ENCODE measurements at regions not wholly inside any gene's neighbourhood (a gene's known extent, or its start where the extent isn't known, plus 50 kb on each side); places are given as distances from the start of the nearest gene placed in this dataset.

- no peaks in the 10 kb centered on the region for H3K36me3 ChIP-seq (ENCODE audit: control insufficient read depth, low read length)
- no peak overlapping the region for H3K4me2 ChIP-seq (ENCODE audit: low read length)
- no peaks in the 10 kb centered on the region for H3K27me3 ChIP-seq (ENCODE audit: control insufficient read depth, low read length)
- H3K4me1 ChIP-seq (ENCODE audit: control insufficient read depth, low read length): no peaks in the 10 kb centered on the region
- TF ChIP-seq EZH2phosphoT487 (IDR thresholded peaks at IDR 0.05; ENCODE audit: borderline replicate concordance, low read length): no peak
- no peak for TF ChIP-seq CTCF (IDR thresholded peaks at IDR 0.05; ENCODE audit: low read depth, low read length, poor library complexity, severe bottlenecking)
- no peaks in the 10 kb centered on the region for H3K79me2 ChIP-seq (ENCODE audit: control insufficient read depth, low read length)
- H3K4me3 ChIP-seq (ENCODE audit: low read length): no peak overlapping the region
- H3K9me3 ChIP-seq (ENCODE audit: control insufficient read depth, insufficient read depth, low read length): no peaks in the 10 kb centered on the region
- H3F3A ChIP-seq (ENCODE audit: control insufficient read depth, insufficient read depth): no peaks in the 10 kb centered on the region
- H4K20me1 ChIP-seq (ENCODE audit: control insufficient read depth, insufficient read depth, low read depth, low read length): no peaks in the 10 kb centered on the region
- no peak overlapping the region for H3K27ac ChIP-seq (ENCODE audit: low read depth, low read length)
- no peaks in the 10 kb centered on the region for H3K9me2 ChIP-seq (replicated peaks; ENCODE audit: control insufficient read depth, low read length)
Measured at GRCh38 chr15:101562428-101563059, 73.0 kb upstream of the PCSK6 start.

GRCh38 chr15:101561584-101561906, 72.0 kb upstream of the PCSK6 start:
- no peak overlapping the region for H3K4me2 ChIP-seq (ENCODE audit: low read length)
- TF ChIP-seq EZH2phosphoT487 (IDR thresholded peaks at IDR 0.05; ENCODE audit: borderline replicate concordance, low read length): no peak
- TF ChIP-seq CTCF (IDR thresholded peaks at IDR 0.05; ENCODE audit: low read depth, low read length, poor library complexity, severe bottlenecking): no peak
- no peak overlapping the region for H3K27ac ChIP-seq (ENCODE audit: low read depth, low read length)
- no peaks in the 10 kb centered on the region for H3K27me3 ChIP-seq (ENCODE audit: control insufficient read depth, low read length)
- H3K4me3 ChIP-seq (ENCODE audit: low read length): no peak overlapping the region
- H3K9me3 ChIP-seq (ENCODE audit: control insufficient read depth, insufficient read depth, low read length): no peaks in the 10 kb centered on the region
- no peaks in the 10 kb centered on the region for H3F3A ChIP-seq (ENCODE audit: control insufficient read depth, insufficient read depth)
- no peaks in the 10 kb centered on the region for H3K79me2 ChIP-seq (ENCODE audit: control insufficient read depth, low read length)
- H3K36me3 ChIP-seq (ENCODE audit: control insufficient read depth, low read length): no peaks in the 10 kb centered on the region
- H3K4me1 ChIP-seq (ENCODE audit: control insufficient read depth, low read length): no peaks in the 10 kb centered on the region
- no peaks in the 10 kb centered on the region for H4K20me1 ChIP-seq (ENCODE audit: control insufficient read depth, insufficient read depth, low read depth, low read length)
- H3K9me2 ChIP-seq (replicated peaks; ENCODE audit: control insufficient read depth, low read length): no peaks in the 10 kb centered on the region

GRCh38 chr15:101560722-101561583, 71.4 kb upstream of the PCSK6 start:
- Histone ChIP-seq H3K4me3 (ENCODE audit: low read length) (no peak overlapping the region), H4K20me1 (ENCODE audit: control insufficient read depth, insufficient read depth, low read depth, low read length) (no peaks in the 10 kb centered on the region), H3K79me2 (ENCODE audit: control insufficient read depth, low read length) (no peaks in the 10 kb centered on the region), H3K4me2 (ENCODE audit: low read length) (no peak overlapping the region), H3K27me3 (ENCODE audit: control insufficient read depth, low read length) (no peaks in the 10 kb centered on the region), H3K9me2 (replicated peaks; ENCODE audit: control insufficient read depth, low read length) (no peaks in the 10 kb centered on the region), H3K4me1 (ENCODE audit: control insufficient read depth, low read length) (no peaks in the 10 kb centered on the region), H3K9me3 (ENCODE audit: control insufficient read depth, insufficient read depth, low read length) (no peaks in the 10 kb centered on the region), H3F3A (ENCODE audit: control insufficient read depth, insufficient read depth) (no peaks in the 10 kb centered on the region), H3K36me3 (ENCODE audit: control insufficient read depth, low read length) (no peaks in the 10 kb centered on the region), H3K27ac (ENCODE audit: low read depth, low read length) (no peak overlapping the region)
- TF ChIP-seq CTCF (IDR thresholded peaks at IDR 0.05; ENCODE audit: low read depth, low read length, poor library complexity, severe bottlenecking) (no peak), EZH2phosphoT487 (IDR thresholded peaks at IDR 0.05; ENCODE audit: borderline replicate concordance, low read length) (no peak)

Measured in DOHH2 (cell line).